A549 (cell line): ENCODE measurements at regions not wholly inside any gene's neighbourhood (a gene's known extent, or its start where the extent isn't known, plus 50 kb on each side); places are given as distances from the start of the nearest gene placed in this dataset.

Experiments used
- CTCF ChIP-seq: fragments of >200 bp; sonication (Bioruptor Twin); formaldehyde crosslinking; IDR thresholded peaks from 3 replicates; pipeline ENCODE4 v1.5.1; 2016
- POLR2A ChIP-seq: IDR thresholded peaks from 2 replicates; pipeline ENCODE4 v1.6.1; 2012; ENCODE audit warnings: mild to moderate bottlenecking, low read length
- RCOR1 ChIP-seq: fragments of 150-350 bp; IDR thresholded peaks from 2 replicates; pipeline ENCODE4 v1.6.1; 2014; ENCODE audit warnings: antibody characterized with exemption, low read length, low read depth
- ZC3H11A ChIP-seq: fragments of 450-650 bp; IDR thresholded peaks from 2 replicates; pipeline ENCODE4 v1.6.1; 2014; ENCODE audit warnings: antibody characterized with exemption, mild to moderate bottlenecking

- TF ChIP-seq POLR2A (no peak), ZC3H11A (no peak), RCOR1 (no peak), CTCF (no peak)
Observed at GRCh38 chr3:99407257-99407656, 231.1 kb upstream of the COL8A1 start.
